NCI-H1694 treated with DMSO at 0.1 percent for 48 hours (cell line): ENCODE measurements at regions not wholly inside any gene's neighbourhood (a gene's known extent, or its start where the extent isn't known, plus 50 kb on each side); places are given as distances from the start of the nearest gene placed in this dataset.
"Not testable (repeated sequence)": the region's sequence is repeated elsewhere in the genome, so short reads cannot be mapped to it uniquely, and the experiment has no call there.

Experiments
- DNase-seq: peaks from one replicate; lab custom pipeline; 2025; lab: John Stamatoyannopoulos, UW

GRCh38 chr4:147246096-147246495 lies 234.8 kb upstream of the EDNRA start:
- DNase-seq = no peak

GRCh38 chr4:147246528-147246927 lies 234.4 kb upstream of the EDNRA start:
- not testable (repeated sequence) for DNase-seq

- no peak for DNase-seq
Observed at GRCh38 chr4:147247579-147247978, 233.3 kb upstream of the EDNRA start.

- no peak for DNase-seq
Observed at GRCh38 chr4:147250062-147250461, 230.8 kb upstream of the EDNRA start.

GRCh38 chr4:147255268-147255667 lies 225.6 kb upstream of the EDNRA start:
- DNase-seq = not testable (repeated sequence)

- not testable (repeated sequence) for DNase-seq
Observed at GRCh38 chr4:147259271-147259670, 221.6 kb upstream of the EDNRA start.

- no peak for DNase-seq
Observed at GRCh38 chr4:147284256-147284835, 196.6 kb upstream of the EDNRA start.

GRCh38 chr4:147284935-147285334 lies 196.0 kb upstream of the EDNRA start:
- no peak for DNase-seq

- DNase-seq = no peak
Observed at GRCh38 chr4:147285751-147286150, 195.1 kb upstream of the EDNRA start.

GRCh38 chr4:147286846-147287587 lies 193.9 kb upstream of the EDNRA start:
- no peak for DNase-seq

GRCh38 chr4:147287588-147287890 lies 193.4 kb upstream of the EDNRA start:
- DNase-seq = no peak

- DNase-seq = no peak
Observed at GRCh38 chr4:147288512-147288911, 192.4 kb upstream of the EDNRA start.

- DNase-seq = no peak
Observed at GRCh38 chr4:147289181-147289580, 191.7 kb upstream of the EDNRA start.

- DNase-seq = not testable (repeated sequence)
Observed at GRCh38 chr4:147292604-147293313, 188.1 kb upstream of the EDNRA start.

- not testable (repeated sequence) for DNase-seq
Observed at GRCh38 chr4:147293314-147293677, 187.6 kb upstream of the EDNRA start.

GRCh38 chr4:147299205-147299604 lies 181.7 kb upstream of the EDNRA start:
- no peak for DNase-seq

- DNase-seq = no peak
Observed at GRCh38 chr4:147303174-147303872, 177.6 kb upstream of the EDNRA start.

- DNase-seq = no peak
Observed at GRCh38 chr4:147303873-147304229, 177.0 kb upstream of the EDNRA start.

- no peak for DNase-seq
Observed at GRCh38 chr4:147307896-147308674, 172.8 kb upstream of the EDNRA start.

- no peak for DNase-seq
Observed at GRCh38 chr4:147309434-147309833, 171.5 kb upstream of the EDNRA start.

- DNase-seq = no peak
Observed at GRCh38 chr4:147310312-147310711, 170.6 kb upstream of the EDNRA start.

GRCh38 chr4:147311956-147312355 lies 168.9 kb upstream of the EDNRA start:
- DNase-seq = no peak
